Left ventricle myocardium inferior (tissue), 1 donor: ENCODE measurements at regions not wholly inside any gene's neighbourhood (a gene's known extent, or its start where the extent isn't known, plus 50 kb on each side); places are given as distances from the start of the nearest gene placed in this dataset.

Experiments
- DNase-seq: peaks from one replicate; pipeline ENCODE4 v3.0.0-alpha.2; 2020
- H3K27ac ChIP-seq: fragments of 200-600 bp; replicated peaks from 2 replicates; pipeline ENCODE4 v1.8.0; 2021
- H3K27me3 ChIP-seq: fragments of 200-600 bp; 2 replicates; pipeline ENCODE4 v1.8.0; 2021; ENCODE audit warnings: low read depth
- H3K36me3 ChIP-seq: fragments of 200-600 bp; 2 replicates; pipeline ENCODE4 v1.8.0; 2021
- H3K4me1 ChIP-seq: fragments of 200-600 bp; 2 replicates; pipeline ENCODE4 v1.8.0; 2021
- H3K4me3 ChIP-seq: fragments of 200-600 bp; 2 replicates; pipeline ENCODE4 v1.8.0; 2021; ENCODE audit warnings: mild to moderate bottlenecking, moderate library complexity
- H3K9me3 ChIP-seq: fragments of 200-600 bp; replicated peaks from 2 replicates; pipeline ENCODE4 v1.8.0; 2021
- CTCF ChIP-seq: fragments of 200-600 bp; IDR thresholded peaks from 2 replicates; pipeline ENCODE4 v1.8.0; 2021; ENCODE audit warnings: antibody characterized with exemption, mild to moderate bottlenecking, borderline replicate concordance
- intact Hi-C: fragments of 100-400 bp; cut with micrococcal nuclease; formaldehyde crosslinking; loops from one replicate; pipeline ENCODE4 v1.11.0; 2022
- donor health status: DM: no; HTN: yes; CAD: no; lungs with severe emphysema.

DNA sequence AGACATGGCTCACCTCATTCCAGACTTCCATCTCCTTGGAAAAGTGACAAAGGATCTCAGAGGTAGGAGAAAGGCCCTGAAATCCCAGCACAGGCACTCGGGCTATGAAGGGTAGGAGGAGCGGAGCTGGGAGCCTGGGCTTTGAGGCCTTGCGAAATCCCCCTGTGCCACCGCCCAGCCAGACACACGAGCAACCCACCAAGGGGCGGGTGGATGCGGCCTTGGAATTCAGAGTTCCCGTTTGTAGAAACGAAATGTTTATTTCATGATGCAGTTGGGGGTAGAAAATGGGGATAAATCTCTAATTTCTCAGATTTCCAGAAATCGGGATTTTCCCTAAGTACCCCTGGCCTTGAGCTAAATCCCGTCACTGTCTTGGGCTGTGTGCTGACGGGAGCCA is 177.1 kb upstream of the HDAC4 start:
- TF ChIP-seq CTCF: no peak
- intact Hi-C loops: no loop called here

GRCh38 chr2:239576784-239577685 is 176.2 kb upstream of the HDAC4 start:
- no peaks in the 10 kb centered on the region for H3K9me3 ChIP-seq
- TF ChIP-seq CTCF: no peak
- no peak overlapping the region for H3K4me3 ChIP-seq
- no peak overlapping the region for H3K27ac ChIP-seq
- DNase-seq: no peak
- no peaks in the 10 kb centered on the region for H3K4me1 ChIP-seq
- peaks cover 54% of the 10 kb centered on the region for H3K27me3 ChIP-seq
- no peaks in the 10 kb centered on the region for H3K36me3 ChIP-seq
- intact Hi-C loops: no loop called here

More for the DNA sequence above, 177.1 kb upstream of the HDAC4 start:
- DNase-seq: no peak
- H3K36me3 ChIP-seq: no peaks in the 10 kb centered on the region
- no peaks in the 10 kb centered on the region for H3K4me1 ChIP-seq
- no peak overlapping the region for H3K27ac ChIP-seq
- no peak overlapping the region for H3K4me3 ChIP-seq
- H3K27me3 ChIP-seq: peaks cover 49% of the 10 kb centered on the region
- no peaks in the 10 kb centered on the region for H3K9me3 ChIP-seq

DNA sequence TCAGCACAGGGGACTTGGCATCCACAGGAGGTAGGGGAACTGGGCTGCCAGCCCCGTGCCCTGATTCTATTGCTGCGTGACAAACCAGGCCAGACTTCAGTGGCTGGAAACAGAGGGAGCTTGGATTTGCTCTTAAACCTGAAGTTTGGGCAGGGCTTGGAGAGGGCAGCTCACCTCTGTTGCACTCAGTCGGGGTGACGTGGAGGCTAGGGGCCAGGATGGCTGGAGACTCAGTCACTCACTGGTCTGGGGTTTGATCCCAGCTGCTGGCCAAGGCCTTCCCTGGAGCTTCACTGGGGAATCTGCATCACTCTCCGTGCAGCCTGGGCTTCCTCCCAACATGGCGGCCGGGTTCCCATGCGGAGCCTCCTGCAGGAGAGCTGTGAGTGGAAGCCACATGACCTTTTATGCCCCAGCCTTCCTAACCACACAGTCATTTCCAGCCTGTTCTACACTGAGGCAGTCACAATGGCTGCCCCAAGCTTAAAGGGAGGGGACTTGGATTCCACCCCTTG is 175.2 kb upstream of the HDAC4 start:
- no peak overlapping the region for H3K4me3 ChIP-seq
- peak; percentile 3 for DNase-seq
- H3K9me3 ChIP-seq: no peaks in the 10 kb centered on the region
- no peaks in the 10 kb centered on the region for H3K4me1 ChIP-seq
- no peak for TF ChIP-seq CTCF
- H3K27me3 ChIP-seq: peaks cover 62% of the 10 kb centered on the region
- intact Hi-C loops: no loop called here
- no peaks in the 10 kb centered on the region for H3K36me3 ChIP-seq
- H3K27ac ChIP-seq: no peak overlapping the region

DNA sequence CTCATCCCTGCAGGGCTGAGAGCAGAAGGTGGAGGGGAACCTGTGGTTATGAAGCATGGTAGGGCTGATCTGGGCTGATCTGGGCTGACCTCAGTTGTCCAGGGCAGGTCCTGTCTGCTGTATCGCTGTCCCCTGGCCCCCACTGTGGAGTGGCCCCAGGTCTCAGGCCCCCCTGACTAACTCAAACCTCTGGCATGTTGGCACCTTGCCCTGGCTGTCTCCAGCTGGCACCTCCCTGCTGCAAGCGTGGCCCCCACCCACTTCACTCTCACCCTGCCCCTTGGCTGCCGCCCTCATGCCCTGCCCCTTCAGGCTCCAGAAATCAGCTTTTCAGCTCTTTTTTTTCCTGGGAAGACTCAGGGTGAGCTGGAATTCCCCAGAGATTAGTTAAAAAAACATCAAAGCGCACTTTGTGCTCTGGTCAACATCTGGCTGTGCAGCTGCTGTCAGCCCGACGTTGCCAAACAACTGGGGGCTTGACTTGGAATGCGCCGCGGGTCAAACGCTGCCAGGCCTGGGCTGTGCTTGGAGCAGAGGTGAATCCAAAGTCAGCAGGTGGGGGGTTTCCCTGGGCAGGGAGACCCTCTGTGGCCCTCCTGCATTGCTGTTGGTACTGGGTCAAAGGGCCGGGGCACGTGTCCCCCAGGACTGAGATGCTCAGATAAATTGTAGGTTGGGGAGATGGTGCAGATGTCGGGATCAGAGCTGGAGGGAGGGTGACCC is 173.8 kb upstream of the HDAC4 start:
- no peak for DNase-seq
- peaks cover 76% of the 10 kb centered on the region for H3K27me3 ChIP-seq

DNA sequence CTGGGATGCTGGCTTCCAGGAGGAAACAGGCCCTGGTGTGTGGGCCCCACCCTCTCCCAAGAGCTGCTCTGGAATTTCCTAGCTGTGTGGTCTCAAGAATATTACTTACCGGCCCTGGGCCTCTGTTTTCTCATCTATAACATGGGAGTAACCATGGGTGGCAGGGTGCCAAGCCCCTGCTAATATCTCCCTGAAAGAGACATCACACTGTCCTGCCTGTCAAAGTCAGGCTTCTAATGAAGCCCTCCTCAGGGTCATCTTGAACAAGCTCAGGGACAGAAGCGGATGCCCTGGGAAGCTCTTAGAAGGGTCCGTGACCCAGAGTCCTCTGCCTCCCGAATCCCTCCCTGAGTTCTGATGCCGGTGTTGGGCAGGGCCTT is 173.2 kb upstream of the HDAC4 start:
- DNase-seq: no peak
- Histone ChIP-seq H3K9me3 (no peaks in the 10 kb centered on the region), H3K4me1 (no peaks in the 10 kb centered on the region), H3K36me3 (no peaks in the 10 kb centered on the region), H3K27me3 (peaks cover 82% of the 10 kb centered on the region), H3K27ac (no peak overlapping the region), H3K4me3 (no peak overlapping the region)
- TF ChIP-seq CTCF: no peak
- intact Hi-C loops: no loop called here

More for the DNA sequence above, 173.8 kb upstream of the HDAC4 start:
- Histone ChIP-seq H3K36me3 (no peaks in the 10 kb centered on the region), H3K9me3 (no peaks in the 10 kb centered on the region), H3K4me3 (no peak overlapping the region), H3K4me1 (no peaks in the 10 kb centered on the region), H3K27ac (no peak overlapping the region)
- intact Hi-C loops: no loop called here
- TF ChIP-seq CTCF: no peak
